Activated CD8-positive, alpha-beta memory T cell treated with anti-CD3 and anti-CD28 coated beads, Interleukin-2, amount 50 U/mL, for 4 hours (primary cell): ENCODE measurements at regions not wholly inside any gene's neighbourhood (a gene's known extent, or its start where the extent isn't known, plus 50 kb on each side); places are given as distances from the start of the nearest gene placed in this dataset.
"Not testable (repeated sequence)": the region's sequence is repeated elsewhere in the genome, so short reads cannot be mapped to it uniquely, and the experiment has no call there.

ENCODE experiments used
- DNase-seq: peaks from one replicate; pipeline ENCODE4 v3.0.0-alpha.2; 2020

- no peak for DNase-seq
Observed at GRCh38 chr7:8938044-8938805, 504.8 kb downstream of the NXPH1 start.

DNA sequence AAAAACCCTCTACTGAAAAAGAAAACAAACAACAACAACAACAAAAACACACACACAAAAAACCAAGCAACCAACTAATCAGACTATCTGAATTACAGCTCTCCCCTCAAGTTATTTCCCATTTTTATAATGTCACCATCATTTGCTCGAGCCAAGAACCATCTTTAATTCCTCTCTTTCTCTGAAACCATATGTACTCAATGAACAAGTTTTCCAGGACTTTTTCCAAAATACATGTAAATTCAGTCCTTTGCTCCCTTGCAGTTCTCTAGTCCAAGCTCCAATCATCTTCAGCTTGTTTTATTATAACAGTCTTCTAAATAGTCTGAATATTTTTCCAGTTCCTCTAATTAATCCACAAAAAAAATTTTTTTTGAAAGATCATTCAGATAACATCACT lies 506.0 kb downstream of the NXPH1 start:
- no peak for DNase-seq

GRCh38 chr7:8963722-8964121 lies 530.3 kb downstream of the NXPH1 start:
- DNase-seq = no peak

DNA sequence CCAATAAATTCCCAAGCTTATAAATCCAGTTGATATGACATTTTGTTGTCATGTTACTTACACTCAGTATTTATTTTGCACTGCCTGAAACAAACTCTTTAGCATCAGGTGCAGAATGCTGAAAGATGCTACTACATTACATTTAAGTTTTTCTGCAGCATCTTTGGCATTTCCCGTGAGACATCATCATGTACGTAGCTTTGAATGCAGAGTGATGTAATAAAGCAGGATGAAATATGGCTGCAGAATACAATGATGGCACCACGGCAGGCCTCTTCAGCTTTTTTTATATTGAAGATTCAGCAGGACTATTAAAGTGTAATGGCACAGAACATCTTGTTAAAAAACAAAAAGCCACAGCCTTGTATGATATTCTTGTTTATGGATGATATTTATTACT lies 531.8 kb downstream of the NXPH1 start:
- DNase-seq = no peak

- DNase-seq = no peak
Observed at GRCh38 chr7:8973601-8974000, 540.2 kb downstream of the NXPH1 start.

GRCh38 chr7:8975681-8976080 lies 542.3 kb downstream of the NXPH1 start:
- DNase-seq = no peak

DNA sequence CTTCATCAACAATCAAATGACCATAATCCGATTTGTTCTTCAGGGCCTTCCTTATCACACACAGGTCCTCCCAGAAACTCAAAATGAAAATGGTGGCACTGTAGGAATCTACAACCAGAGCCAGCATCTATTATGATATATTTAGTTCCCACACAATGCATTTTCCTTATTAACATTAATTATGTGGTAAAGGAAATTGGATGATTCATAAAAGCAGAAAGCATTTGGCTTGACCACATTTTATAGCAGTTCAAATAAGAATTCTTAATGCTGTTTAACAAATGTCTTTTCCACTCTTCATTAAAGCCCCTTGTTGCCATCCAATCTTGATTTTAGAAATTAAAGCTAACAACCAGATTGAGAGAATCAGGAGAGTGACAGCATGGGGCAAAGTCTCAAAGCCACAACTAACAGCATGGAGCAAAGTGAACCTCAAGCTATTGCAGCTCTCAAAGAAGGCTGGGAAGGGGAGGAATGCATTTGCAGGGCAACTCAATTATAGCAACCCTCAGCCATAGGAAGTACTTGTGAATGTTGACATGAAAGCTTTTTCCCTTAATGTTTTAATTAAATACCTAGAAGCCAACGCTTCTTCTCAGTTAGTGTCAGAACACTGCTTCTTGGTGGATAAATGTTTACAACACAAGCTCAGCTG lies 549.1 kb downstream of the NXPH1 start:
- no peak for DNase-seq

DNA sequence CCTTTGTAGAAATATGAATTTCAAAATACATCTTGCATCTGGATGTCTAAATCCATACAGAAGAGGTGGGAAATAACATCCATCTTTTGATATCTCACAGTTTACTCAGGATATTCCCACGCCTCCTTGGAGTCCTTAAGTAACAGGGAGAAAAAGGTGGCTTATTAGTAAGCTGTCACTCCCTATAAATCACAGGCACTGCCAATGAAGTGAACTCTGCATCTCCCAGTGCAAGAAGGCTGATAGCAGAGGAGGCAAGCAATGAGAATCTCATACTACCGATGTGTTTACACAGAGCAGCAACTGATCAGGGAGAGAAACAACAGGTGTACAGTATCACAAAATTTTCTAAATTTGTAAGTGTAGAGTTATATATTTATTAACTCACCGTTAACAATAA lies 551.8 kb downstream of the NXPH1 start:
- DNase-seq = no peak

DNA sequence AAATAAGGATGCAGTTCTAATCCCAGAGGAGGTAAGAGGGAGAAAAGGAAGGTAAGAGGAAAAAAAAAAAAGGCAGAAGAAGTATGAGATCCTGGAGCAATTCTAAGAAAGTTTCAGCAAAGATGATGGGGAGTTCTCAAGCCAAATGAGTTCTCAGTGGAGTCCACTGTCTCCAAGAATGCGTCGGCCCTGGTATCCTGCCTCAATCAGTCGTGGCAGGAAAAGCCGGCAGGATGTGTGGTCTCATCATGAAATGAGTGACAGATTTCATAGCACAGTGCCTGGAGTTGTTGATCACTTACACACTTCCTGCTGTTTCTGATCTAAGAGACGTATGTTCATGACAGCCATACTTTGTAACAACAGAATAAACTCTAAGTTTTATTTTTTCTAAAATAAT lies 554.9 kb downstream of the NXPH1 start:
- DNase-seq = no peak

- DNase-seq = no peak
Observed at GRCh38 chr7:8991159-8991558, 557.8 kb downstream of the NXPH1 start.

GRCh38 chr7:8998762-8999161 lies 565.4 kb downstream of the NXPH1 start:
- no peak for DNase-seq

DNA sequence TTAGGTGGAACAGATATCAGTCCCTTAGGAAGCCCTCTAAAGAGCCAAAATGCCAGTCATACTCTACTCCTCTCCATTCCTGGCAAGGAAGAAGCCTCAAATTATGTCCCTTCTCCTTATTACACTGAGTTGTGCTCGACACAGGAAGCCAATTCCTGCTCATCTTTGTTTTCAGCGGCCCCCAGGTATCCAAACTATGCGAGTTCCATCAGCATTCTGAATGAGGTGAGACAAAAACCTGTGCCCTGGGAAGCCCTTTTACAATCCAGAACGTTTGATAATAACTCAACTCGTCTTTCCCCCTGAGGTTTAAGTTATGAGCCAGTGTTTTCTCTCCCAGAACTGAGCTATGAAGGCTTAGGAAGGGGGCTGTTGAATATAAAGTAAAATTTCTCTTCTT lies 580.5 kb downstream of the NXPH1 start:
- no peak for DNase-seq

- DNase-seq = no peak
Observed at GRCh38 chr7:9017286-9017685, 583.9 kb downstream of the NXPH1 start.

GRCh38 chr7:9022456-9022855 lies 589.0 kb downstream of the NXPH1 start:
- DNase-seq = no peak

- no peak for DNase-seq
Observed at GRCh38 chr7:9023675-9024294, 590.4 kb downstream of the NXPH1 start.

- DNase-seq = no peak
Observed at GRCh38 chr7:9026121-9026520, 592.7 kb downstream of the NXPH1 start.

DNA sequence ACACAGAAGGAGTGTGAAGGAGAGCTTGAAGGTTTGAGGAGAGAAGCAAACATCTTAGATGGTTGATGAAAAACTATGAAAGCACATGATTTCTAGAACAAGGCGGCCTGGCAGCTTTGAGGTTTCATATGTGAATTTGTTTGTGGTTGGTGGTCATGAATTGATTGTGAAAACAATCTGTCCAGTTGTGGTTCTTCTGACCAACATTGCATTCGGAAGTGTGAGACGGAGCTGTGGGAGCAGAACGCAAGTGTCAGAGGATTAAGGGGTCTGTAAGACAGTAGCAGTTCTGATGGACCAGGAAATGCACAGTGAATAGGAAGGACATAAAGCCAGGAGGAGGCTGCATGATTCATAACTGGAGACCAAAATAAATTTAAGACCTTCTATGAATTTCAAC lies 594.6 kb downstream of the NXPH1 start:
- no peak for DNase-seq

- no peak for DNase-seq
Observed at GRCh38 chr7:9029681-9030530, 596.5 kb downstream of the NXPH1 start.

- DNase-seq = no peak
Observed at GRCh38 chr7:9030976-9031375, 597.6 kb downstream of the NXPH1 start.

- DNase-seq = no peak
Observed at GRCh38 chr7:9031386-9031785, 598.0 kb downstream of the NXPH1 start.

DNA sequence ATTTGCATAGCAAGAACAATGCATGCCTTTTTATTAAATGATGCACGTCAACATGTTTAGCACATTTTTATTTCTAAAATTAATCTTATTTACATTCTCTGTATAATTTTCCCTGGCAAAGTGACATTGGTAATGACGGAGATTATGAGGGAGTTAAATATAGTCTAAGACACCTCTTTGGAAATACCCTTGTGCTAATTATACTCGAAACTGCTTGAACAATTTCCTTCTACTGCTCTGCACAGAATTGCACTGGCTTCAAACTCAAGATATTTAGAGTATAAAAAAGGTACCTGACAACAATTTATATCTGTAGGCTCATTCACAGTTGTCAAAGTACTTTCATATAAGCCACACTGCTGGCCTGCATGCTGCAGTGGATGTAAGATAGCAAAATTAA lies 602.7 kb downstream of the NXPH1 start:
- no peak for DNase-seq

DNA sequence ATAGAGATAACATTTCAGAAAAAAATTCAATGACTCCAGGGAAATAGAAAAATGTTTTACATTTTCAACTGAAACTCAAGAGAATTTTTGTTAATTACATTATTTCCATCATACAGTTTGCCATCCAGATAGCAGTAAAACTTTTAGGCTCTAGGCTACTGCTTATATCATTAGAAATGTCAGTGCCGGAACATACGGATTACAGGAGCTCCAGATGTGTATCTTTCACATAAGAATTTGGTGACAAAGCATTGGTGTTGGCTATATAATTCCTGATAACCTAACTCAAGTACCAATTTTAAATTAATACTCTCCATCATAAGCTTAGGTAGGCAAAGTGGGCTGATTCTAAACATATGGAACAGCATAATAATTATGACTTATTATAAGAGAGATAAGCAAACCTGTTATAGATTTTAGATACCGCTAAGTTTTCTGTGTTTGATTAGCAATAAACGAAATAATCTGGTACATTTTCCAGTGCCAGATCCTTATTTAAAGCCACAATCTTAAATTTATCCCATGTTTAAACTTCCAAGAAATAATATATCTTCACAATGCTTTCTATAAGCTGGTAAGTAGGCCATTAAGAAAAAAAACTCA lies 637.9 kb downstream of the NXPH1 start:
- DNase-seq = no peak

DNA sequence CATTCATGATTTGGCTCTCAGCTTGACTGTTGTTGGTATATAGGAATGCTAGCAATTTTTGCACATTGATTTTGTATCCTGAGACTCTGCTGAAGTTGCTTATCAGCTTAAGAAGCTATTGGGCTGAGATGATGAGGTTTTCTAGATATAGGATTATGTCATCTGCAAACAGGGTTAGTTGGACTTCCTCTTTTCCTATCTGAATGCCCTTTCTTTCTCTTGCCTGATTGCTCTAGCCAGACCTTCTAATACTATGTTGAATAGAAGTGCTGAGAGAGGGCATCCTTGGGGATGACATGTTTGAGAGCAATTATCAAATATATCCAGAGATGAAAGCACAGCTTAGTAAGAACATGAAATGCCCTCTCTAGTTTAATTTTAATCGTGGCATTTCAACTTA lies 642.4 kb downstream of the NXPH1 start:
- DNase-seq = not testable (repeated sequence)
